Esophagus squamous epithelium (tissue), 4 donors: ENCODE measurements at regions not wholly inside any gene's neighbourhood (a gene's known extent, or its start where the extent isn't known, plus 50 kb on each side); places are given as distances from the start of the nearest gene placed in this dataset.
"Not testable (repeated sequence)": the region's sequence is repeated elsewhere in the genome, so short reads cannot be mapped to it uniquely, and the experiment has no call there.

ENCODE experiments used
- POLR2A ChIP-seq, 4 donors: fragments of 450-650 bp; IDR thresholded peaks; one replicate each; pipeline ENCODE4 v1.6.1; 2017; ENCODE audit warnings: antibody characterized with exemption in 4 of 4, mild to moderate bottlenecking in 4 of 4, moderate library complexity in 3 of 4
- TF ChIP-seq, protein P1 (sequence below), 6 experiments: fragments of 450-650 bp in 4 of 6; fragments of 200-600 bp in 2 of 6; sonication (generic) in 2 of 6; IDR thresholded peaks; one replicate each; pipeline ENCODE4 v1.5.1; 2016 to 2019; ENCODE audit warnings: antibody characterized with exemption in 6 of 6, mild to moderate bottlenecking in 4 of 6, moderate library complexity in 4 of 6

DNA sequence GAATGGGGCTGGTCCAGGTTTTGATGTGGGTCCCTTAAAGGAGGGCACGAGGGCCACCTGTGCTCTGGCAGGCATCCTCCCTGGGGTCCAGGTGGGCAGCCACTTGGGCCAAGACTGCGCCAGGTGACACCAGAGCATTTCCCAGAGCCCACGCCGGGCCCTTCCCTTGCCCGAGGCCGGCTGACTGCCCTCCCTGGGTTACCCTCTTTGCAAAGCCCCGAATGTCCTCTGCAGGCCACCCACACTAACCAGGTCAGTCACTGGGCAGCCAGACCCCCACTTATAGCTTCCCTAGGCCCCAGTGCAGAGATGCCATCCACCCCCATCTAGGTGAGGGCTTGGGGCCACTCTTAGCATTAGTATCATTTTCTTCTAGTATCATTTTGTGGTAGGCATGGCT lies 433.8 kb upstream of the ZNF722 start:
- TF ChIP-seq, protein P1, sequence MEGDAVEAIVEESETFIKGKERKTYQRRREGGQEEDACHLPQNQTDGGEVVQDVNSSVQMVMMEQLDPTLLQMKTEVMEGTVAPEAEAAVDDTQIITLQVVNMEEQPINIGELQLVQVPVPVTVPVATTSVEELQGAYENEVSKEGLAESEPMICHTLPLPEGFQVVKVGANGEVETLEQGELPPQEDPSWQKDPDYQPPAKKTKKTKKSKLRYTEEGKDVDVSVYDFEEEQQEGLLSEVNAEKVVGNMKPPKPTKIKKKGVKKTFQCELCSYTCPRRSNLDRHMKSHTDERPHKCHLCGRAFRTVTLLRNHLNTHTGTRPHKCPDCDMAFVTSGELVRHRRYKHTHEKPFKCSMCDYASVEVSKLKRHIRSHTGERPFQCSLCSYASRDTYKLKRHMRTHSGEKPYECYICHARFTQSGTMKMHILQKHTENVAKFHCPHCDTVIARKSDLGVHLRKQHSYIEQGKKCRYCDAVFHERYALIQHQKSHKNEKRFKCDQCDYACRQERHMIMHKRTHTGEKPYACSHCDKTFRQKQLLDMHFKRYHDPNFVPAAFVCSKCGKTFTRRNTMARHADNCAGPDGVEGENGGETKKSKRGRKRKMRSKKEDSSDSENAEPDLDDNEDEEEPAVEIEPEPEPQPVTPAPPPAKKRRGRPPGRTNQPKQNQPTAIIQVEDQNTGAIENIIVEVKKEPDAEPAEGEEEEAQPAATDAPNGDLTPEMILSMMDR (IDR thresholded peaks at IDR 0.05): not testable (repeated sequence)
- TF ChIP-seq POLR2A (IDR thresholded peaks at IDR 0.05): not testable (repeated sequence)
